ENCODE measurements at regions not wholly inside any gene's neighbourhood (a gene's known extent, or its start where the extent isn't known, plus 50 kb on each side); places are given as distances from the start of the nearest gene placed in this dataset.
"Not testable (repeated sequence)": the region's sequence is repeated elsewhere in the genome, so short reads cannot be mapped to it uniquely, and the experiment has no call there.

- DNase-seq (ENCODE audit: low read depth in 1 of 2, low spot score in 1 of 2) = no peak
Measured at GRCh38 chr14:83607682-83608081, 1922.3 kb upstream of the FLRT2 start.

GRCh38 chr14:83611491-83611890 is 1918.5 kb upstream of the FLRT2 start:
- no peak for DNase-seq (ENCODE audit: low read depth in 1 of 2, low spot score in 1 of 2)

GRCh38 chr14:83611906-83612390 is 1918.0 kb upstream of the FLRT2 start:
- no peak for DNase-seq (ENCODE audit: low read depth in 1 of 2, low spot score in 1 of 2)

GRCh38 chr14:83614956-83615355 is 1915.0 kb upstream of the FLRT2 start:
- no peak for DNase-seq (ENCODE audit: low read depth in 1 of 2, low spot score in 1 of 2)

GRCh38 chr14:83624541-83624940 is 1905.4 kb upstream of the FLRT2 start:
- DNase-seq (ENCODE audit: low read depth in 1 of 2, low spot score in 1 of 2) = no peak

GRCh38 chr14:83632375-83632774 is 1897.6 kb upstream of the FLRT2 start:
- DNase-seq (ENCODE audit: low read depth in 1 of 2, low spot score in 1 of 2) = no peak

- DNase-seq (ENCODE audit: low read depth in 1 of 2, low spot score in 1 of 2) = no peak
Measured at GRCh38 chr14:83638748-83639504, 1891.0 kb upstream of the FLRT2 start.

GRCh38 chr14:83639505-83639875 is 1890.5 kb upstream of the FLRT2 start:
- not testable (repeated sequence) for DNase-seq (ENCODE audit: low read depth in 1 of 2, low spot score in 1 of 2)

GRCh38 chr14:83646228-83646627 is 1883.7 kb upstream of the FLRT2 start:
- no peak for DNase-seq (ENCODE audit: low read depth in 1 of 2, low spot score in 1 of 2)

GRCh38 chr14:83660597-83660996 is 1869.3 kb upstream of the FLRT2 start:
- no peak for DNase-seq (ENCODE audit: low read depth in 1 of 2, low spot score in 1 of 2)

GRCh38 chr14:83664389-83664788 is 1865.6 kb upstream of the FLRT2 start:
- DNase-seq (ENCODE audit: low read depth in 1 of 2, low spot score in 1 of 2) = no peak

- DNase-seq (ENCODE audit: low read depth in 1 of 2, low spot score in 1 of 2) = no peak
Measured at GRCh38 chr14:83689265-83689664, 1840.7 kb upstream of the FLRT2 start.

GRCh38 chr14:83697099-83697498 is 1832.8 kb upstream of the FLRT2 start:
- no peak for DNase-seq (ENCODE audit: low read depth in 1 of 2, low spot score in 1 of 2)

- no peak for DNase-seq (ENCODE audit: low read depth in 1 of 2, low spot score in 1 of 2)
Measured at GRCh38 chr14:83702619-83703018, 1827.3 kb upstream of the FLRT2 start.

- no peak for DNase-seq (ENCODE audit: low read depth in 1 of 2, low spot score in 1 of 2)
Measured at GRCh38 chr14:83706231-83706954, 1823.6 kb upstream of the FLRT2 start.

GRCh38 chr14:83707056-83707455 is 1822.9 kb upstream of the FLRT2 start:
- DNase-seq (ENCODE audit: low read depth in 1 of 2, low spot score in 1 of 2) = no peak

GRCh38 chr14:83709116-83709515 is 1820.8 kb upstream of the FLRT2 start:
- DNase-seq (ENCODE audit: low read depth in 1 of 2, low spot score in 1 of 2) = no peak

GRCh38 chr14:83711046-83711445 is 1818.9 kb upstream of the FLRT2 start:
- no peak for DNase-seq (ENCODE audit: low read depth in 1 of 2, low spot score in 1 of 2)

- no peak for DNase-seq (ENCODE audit: low read depth in 1 of 2, low spot score in 1 of 2)
Measured at GRCh38 chr14:83712418-83713129, 1817.4 kb upstream of the FLRT2 start.

GRCh38 chr14:83713732-83714131 is 1816.2 kb upstream of the FLRT2 start:
- DNase-seq (ENCODE audit: low read depth in 1 of 2, low spot score in 1 of 2) = no peak

GRCh38 chr14:83714151-83714550 is 1815.8 kb upstream of the FLRT2 start:
- DNase-seq (ENCODE audit: low read depth in 1 of 2, low spot score in 1 of 2) = no peak

- not testable (repeated sequence) for DNase-seq (ENCODE audit: low read depth in 1 of 2, low spot score in 1 of 2)
Measured at GRCh38 chr14:83719435-83719834, 1810.5 kb upstream of the FLRT2 start.

Data from activated CD4-positive, alpha-beta T cell treated with anti-CD3 and anti-CD28 coated beads, Interleukin-2, amount 50 U/mL, for 24 hours (primary cell).